OCI-LY1 (cell line): ENCODE measurements at regions not wholly inside any gene's neighbourhood (a gene's known extent, or its start where the extent isn't known, plus 50 kb on each side); places are given as distances from the start of the nearest gene placed in this dataset.

Source experiments
- EZH2 ChIP-seq: fragments of 200-600 bp; sonication (generic), shearing (Covaris generic); IDR thresholded peaks from 2 replicates; pipeline ENCODE4 v1.8.0; 2017; ENCODE audit warnings: borderline replicate concordance, mixed run types, mild to moderate bottlenecking, antibody characterized with exemption, low read length, moderate library complexity, mixed read lengths
- TF ChIP-seq, protein P1 (sequence below): fragments of 200-600 bp; sonication (generic), shearing (Covaris generic); IDR thresholded peaks from 2 replicates; pipeline ENCODE4 v1.5.1; 2017; ENCODE audit warnings: mild to moderate bottlenecking, antibody characterized with exemption, low read length, moderate library complexity, mixed read lengths

DNA sequence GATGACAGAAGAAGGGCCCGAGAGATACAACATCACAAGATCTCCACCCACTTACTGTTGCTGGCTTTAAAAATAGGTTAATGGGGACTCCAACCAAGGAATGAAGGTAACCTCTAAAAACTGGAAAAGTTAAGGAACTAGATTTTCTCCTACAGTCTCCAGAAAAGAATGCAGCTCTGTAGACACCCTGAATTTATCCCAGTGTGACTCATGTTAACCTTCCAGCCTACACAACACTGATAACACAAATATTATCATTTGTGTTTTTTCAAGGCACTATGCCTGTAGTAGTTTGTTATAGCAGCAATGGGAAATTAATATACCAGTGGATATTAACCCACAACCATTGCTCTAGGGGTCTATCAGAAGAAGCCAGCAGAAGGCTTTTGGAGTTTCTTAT is 730.7 kb upstream of the ZP4 start:
- TF ChIP-seq, protein P1, sequence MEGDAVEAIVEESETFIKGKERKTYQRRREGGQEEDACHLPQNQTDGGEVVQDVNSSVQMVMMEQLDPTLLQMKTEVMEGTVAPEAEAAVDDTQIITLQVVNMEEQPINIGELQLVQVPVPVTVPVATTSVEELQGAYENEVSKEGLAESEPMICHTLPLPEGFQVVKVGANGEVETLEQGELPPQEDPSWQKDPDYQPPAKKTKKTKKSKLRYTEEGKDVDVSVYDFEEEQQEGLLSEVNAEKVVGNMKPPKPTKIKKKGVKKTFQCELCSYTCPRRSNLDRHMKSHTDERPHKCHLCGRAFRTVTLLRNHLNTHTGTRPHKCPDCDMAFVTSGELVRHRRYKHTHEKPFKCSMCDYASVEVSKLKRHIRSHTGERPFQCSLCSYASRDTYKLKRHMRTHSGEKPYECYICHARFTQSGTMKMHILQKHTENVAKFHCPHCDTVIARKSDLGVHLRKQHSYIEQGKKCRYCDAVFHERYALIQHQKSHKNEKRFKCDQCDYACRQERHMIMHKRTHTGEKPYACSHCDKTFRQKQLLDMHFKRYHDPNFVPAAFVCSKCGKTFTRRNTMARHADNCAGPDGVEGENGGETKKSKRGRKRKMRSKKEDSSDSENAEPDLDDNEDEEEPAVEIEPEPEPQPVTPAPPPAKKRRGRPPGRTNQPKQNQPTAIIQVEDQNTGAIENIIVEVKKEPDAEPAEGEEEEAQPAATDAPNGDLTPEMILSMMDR, result no peak
- TF ChIP-seq EZH2, result no peak
